GM23248 (cell line): ENCODE measurements at regions not wholly inside any gene's neighbourhood (a gene's known extent, or its start where the extent isn't known, plus 50 kb on each side); places are given as distances from the start of the nearest gene placed in this dataset.
"Not testable (repeated sequence)": the region's sequence is repeated elsewhere in the genome, so short reads cannot be mapped to it uniquely, and the experiment has no call there.

Experiments
- EZH2 ChIP-seq: fragments of 200-600 bp; sonication (generic); IDR thresholded peaks from 2 replicates; pipeline ENCODE4 v1.6.1; 2018; ENCODE audit warnings: antibody characterized with exemption, mild to moderate bottlenecking; ENCODE audit not compliant: insufficient read depth, poor library complexity, severe bottlenecking
- EZH2phosphoT487 ChIP-seq: fragments of 200-600 bp; sonication (generic); IDR thresholded peaks from 2 replicates; pipeline ENCODE4 v1.6.1; 2018; ENCODE audit warnings: antibody characterized with exemption, moderate library complexity, mild to moderate bottlenecking, low read depth; ENCODE audit not compliant: insufficient read depth

- not testable (repeated sequence) for TF ChIP-seq EZH2phosphoT487, EZH2
Measured at GRCh38 chr2:154582694-154583093, 115.8 kb upstream of the KCNJ3 start.
